T-helper 1 cell treated with Interleukin-12 subunit alpha and Interleukin-12 subunit beta and Interleukin-4 antibody, amounts not matched to agents 30 μg/mL and 1 μg/mL, for 36 hours (primary cell): ENCODE measurements at regions not wholly inside any gene's neighbourhood (a gene's known extent, or its start where the extent isn't known, plus 50 kb on each side); places are given as distances from the start of the nearest gene placed in this dataset.

ENCODE experiments used
- H3K27ac Mint-ChIP-seq: one replicate; pipeline ENCODE4 v1.8.0; 2021; ENCODE audit warnings: mild to moderate bottlenecking, mixed read lengths
- H3K27me3 Mint-ChIP-seq: one replicate; pipeline ENCODE4 v1.8.0; 2021; ENCODE audit warnings: low read depth, mixed read lengths
- H3K36me3 Mint-ChIP-seq: one replicate; pipeline ENCODE4 v1.8.0; 2021; ENCODE audit warnings: low read depth, mixed read lengths
- H3K4me1 Mint-ChIP-seq: one replicate; pipeline ENCODE4 v1.8.0; 2021; ENCODE audit warnings: low read depth, mixed read lengths
- H3K4me3 Mint-ChIP-seq: one replicate; pipeline ENCODE4 v1.8.0; 2021; ENCODE audit warnings: mild to moderate bottlenecking, moderate library complexity, mixed read lengths
- H3K9me3 Mint-ChIP-seq: one replicate; pipeline ENCODE4 v1.8.0; 2021; ENCODE audit warnings: mixed read lengths

GRCh38 chr4:29013341-29013740 lies 1706.8 kb upstream of the PCDH7 start:
- no peaks in the 10 kb centered on the region for H3K27me3 Mint-ChIP-seq
- H3K27ac Mint-ChIP-seq, result no peak overlapping the region
- no peaks in the 10 kb centered on the region for H3K4me1 Mint-ChIP-seq
- peaks cover 39% of the 10 kb centered on the region for H3K9me3 Mint-ChIP-seq
- no peak overlapping the region for H3K4me3 Mint-ChIP-seq
- no peaks in the 10 kb centered on the region for H3K36me3 Mint-ChIP-seq

- Mint-ChIP-seq H3K4me3 (no peak overlapping the region), H3K4me1 (no peaks in the 10 kb centered on the region), H3K27ac (no peak overlapping the region), H3K36me3 (no peaks in the 10 kb centered on the region), H3K27me3 (no peaks in the 10 kb centered on the region), H3K9me3 (peaks cover 38% of the 10 kb centered on the region)
Observed at GRCh38 chr4:29014555-29014954, 1705.6 kb upstream of the PCDH7 start.

- Mint-ChIP-seq H3K27ac (no peak overlapping the region), H3K9me3 (peaks cover 25% of the 10 kb centered on the region), H3K36me3 (no peaks in the 10 kb centered on the region), H3K27me3 (no peaks in the 10 kb centered on the region), H3K4me1 (no peaks in the 10 kb centered on the region), H3K4me3 (no peak overlapping the region)
Observed at GRCh38 chr4:29033703-29034102, 1686.5 kb upstream of the PCDH7 start.

GRCh38 chr4:29037501-29037900 lies 1682.7 kb upstream of the PCDH7 start:
- Mint-ChIP-seq H3K9me3 (peaks cover 15% of the 10 kb centered on the region), H3K36me3 (no peaks in the 10 kb centered on the region), H3K27ac (no peak overlapping the region), H3K4me1 (no peaks in the 10 kb centered on the region), H3K27me3 (no peaks in the 10 kb centered on the region), H3K4me3 (no peak overlapping the region)

- no peak overlapping the region for H3K27ac Mint-ChIP-seq
- H3K4me1 Mint-ChIP-seq, result no peaks in the 10 kb centered on the region
- H3K36me3 Mint-ChIP-seq, result no peaks in the 10 kb centered on the region
- H3K4me3 Mint-ChIP-seq, result no peak overlapping the region
- peaks cover 18% of the 10 kb centered on the region for H3K9me3 Mint-ChIP-seq
- no peaks in the 10 kb centered on the region for H3K27me3 Mint-ChIP-seq
Observed at GRCh38 chr4:29043411-29043810, 1676.8 kb upstream of the PCDH7 start.

GRCh38 chr4:29046186-29046585 lies 1674.0 kb upstream of the PCDH7 start:
- Mint-ChIP-seq H3K4me3 (no peak overlapping the region), H3K36me3 (no peaks in the 10 kb centered on the region), H3K27ac (no peak overlapping the region), H3K4me1 (no peaks in the 10 kb centered on the region), H3K27me3 (no peaks in the 10 kb centered on the region), H3K9me3 (peaks cover 24% of the 10 kb centered on the region)

- H3K27me3 Mint-ChIP-seq, result no peaks in the 10 kb centered on the region
- H3K36me3 Mint-ChIP-seq, result no peaks in the 10 kb centered on the region
- H3K9me3 Mint-ChIP-seq, result peaks cover 24% of the 10 kb centered on the region
- no peak overlapping the region for H3K27ac Mint-ChIP-seq
- H3K4me3 Mint-ChIP-seq, result no peak overlapping the region
- no peaks in the 10 kb centered on the region for H3K4me1 Mint-ChIP-seq
Observed at GRCh38 chr4:29046781-29047180, 1673.4 kb upstream of the PCDH7 start.

- Mint-ChIP-seq H3K9me3 (peaks cover 24% of the 10 kb centered on the region), H3K27me3 (no peaks in the 10 kb centered on the region), H3K36me3 (no peaks in the 10 kb centered on the region), H3K4me3 (no peak overlapping the region), H3K4me1 (no peaks in the 10 kb centered on the region), H3K27ac (no peak overlapping the region)
Observed at GRCh38 chr4:29047341-29048041, 1672.7 kb upstream of the PCDH7 start.

GRCh38 chr4:29051381-29051965 lies 1668.7 kb upstream of the PCDH7 start:
- Mint-ChIP-seq H3K4me1 (no peaks in the 10 kb centered on the region), H3K27ac (no peak overlapping the region), H3K36me3 (no peaks in the 10 kb centered on the region), H3K9me3 (peaks cover 24% of the 10 kb centered on the region), H3K27me3 (no peaks in the 10 kb centered on the region), H3K4me3 (no peak overlapping the region)

- H3K4me3 Mint-ChIP-seq, result no peak overlapping the region
- H3K27me3 Mint-ChIP-seq, result no peaks in the 10 kb centered on the region
- H3K27ac Mint-ChIP-seq, result no peak overlapping the region
- peaks cover 20% of the 10 kb centered on the region for H3K9me3 Mint-ChIP-seq
- no peaks in the 10 kb centered on the region for H3K4me1 Mint-ChIP-seq
- no peaks in the 10 kb centered on the region for H3K36me3 Mint-ChIP-seq
Observed at GRCh38 chr4:29052266-29052665, 1667.9 kb upstream of the PCDH7 start.

- H3K27ac Mint-ChIP-seq, result no peak overlapping the region
- no peaks in the 10 kb centered on the region for H3K4me1 Mint-ChIP-seq
- peaks cover 7% of the 10 kb centered on the region for H3K9me3 Mint-ChIP-seq
- H3K4me3 Mint-ChIP-seq, result no peak overlapping the region
- no peaks in the 10 kb centered on the region for H3K27me3 Mint-ChIP-seq
- H3K36me3 Mint-ChIP-seq, result no peaks in the 10 kb centered on the region
Observed at GRCh38 chr4:29058531-29058930, 1661.6 kb upstream of the PCDH7 start.

GRCh38 chr4:29066861-29067260 lies 1653.3 kb upstream of the PCDH7 start:
- Mint-ChIP-seq H3K4me3 (no peak overlapping the region), H3K27ac (no peak overlapping the region), H3K27me3 (no peaks in the 10 kb centered on the region), H3K9me3 (peaks cover 31% of the 10 kb centered on the region), H3K4me1 (no peaks in the 10 kb centered on the region), H3K36me3 (no peaks in the 10 kb centered on the region)

GRCh38 chr4:29073571-29073970 lies 1646.6 kb upstream of the PCDH7 start:
- Mint-ChIP-seq H3K4me3 (no peak overlapping the region), H3K27ac (no peak overlapping the region), H3K9me3 (peaks cover 39% of the 10 kb centered on the region), H3K4me1 (no peaks in the 10 kb centered on the region), H3K27me3 (no peaks in the 10 kb centered on the region), H3K36me3 (no peaks in the 10 kb centered on the region)

- Mint-ChIP-seq H3K4me1 (no peaks in the 10 kb centered on the region), H3K9me3 (peaks cover 30% of the 10 kb centered on the region), H3K27ac (no peak overlapping the region), H3K36me3 (no peaks in the 10 kb centered on the region), H3K4me3 (no peak overlapping the region), H3K27me3 (no peaks in the 10 kb centered on the region)
Observed at GRCh38 chr4:29075366-29075765, 1644.8 kb upstream of the PCDH7 start.

GRCh38 chr4:29079260-29079659 lies 1640.9 kb upstream of the PCDH7 start:
- Mint-ChIP-seq H3K36me3 (no peaks in the 10 kb centered on the region), H3K9me3 (peaks cover 5% of the 10 kb centered on the region), H3K27me3 (no peaks in the 10 kb centered on the region), H3K4me1 (no peaks in the 10 kb centered on the region), H3K27ac (no peak overlapping the region), H3K4me3 (no peak overlapping the region)
